Activated T-cell treated with anti-CD3 and anti-CD28 coated beads for 4 hours (primary cell): ENCODE measurements at regions not wholly inside any gene's neighbourhood (a gene's known extent, or its start where the extent isn't known, plus 50 kb on each side); places are given as distances from the start of the nearest gene placed in this dataset.
"Not testable (repeated sequence)": the region's sequence is repeated elsewhere in the genome, so short reads cannot be mapped to it uniquely, and the experiment has no call there.

Source experiments
- DNase-seq: peaks from one replicate; pipeline ENCODE4 v3.0.0-alpha.2; 2020

GRCh38 chr6:40139447-40139846 is 205.2 kb upstream of the MOCS1 start:
- no peak for DNase-seq

- DNase-seq = no peak
These were observed 204.0 kb upstream of the MOCS1 start for GRCh38 chr6:40138273-40138720.

GRCh38 chr6:40135491-40136072 is 201.3 kb upstream of the MOCS1 start:
- no peak for DNase-seq

GRCh38 chr6:40133981-40134380 is 199.7 kb upstream of the MOCS1 start:
- not testable (repeated sequence) for DNase-seq

GRCh38 chr6:40131675-40132074 is 197.4 kb upstream of the MOCS1 start:
- no peak for DNase-seq

GRCh38 chr6:40128127-40128526 is 193.9 kb upstream of the MOCS1 start:
- no peak for DNase-seq

- DNase-seq = no peak
These were observed 191.6 kb upstream of the MOCS1 start for GRCh38 chr6:40125680-40126394.

- no peak for DNase-seq
These were observed 190.7 kb upstream of the MOCS1 start for GRCh38 chr6:40124924-40125323.

GRCh38 chr6:40116832-40117231 is 182.6 kb upstream of the MOCS1 start:
- DNase-seq = no peak

- no peak for DNase-seq
These were observed 178.1 kb upstream of the MOCS1 start for GRCh38 chr6:40112350-40112749.

GRCh38 chr6:40108736-40109135 is 174.5 kb upstream of the MOCS1 start:
- no peak for DNase-seq

- DNase-seq = no peak
These were observed 172.6 kb upstream of the MOCS1 start for GRCh38 chr6:40106840-40107239.

GRCh38 chr6:40098774-40099173 is 164.5 kb upstream of the MOCS1 start:
- no peak for DNase-seq

GRCh38 chr6:40097590-40097989 is 163.3 kb upstream of the MOCS1 start:
- no peak for DNase-seq

- no peak for DNase-seq
These were observed 149.1 kb upstream of the MOCS1 start for GRCh38 chr6:40083141-40083920.

- DNase-seq = no peak
These were observed 148.2 kb upstream of the MOCS1 start for GRCh38 chr6:40082278-40083043.

GRCh38 chr6:40077736-40078135 is 143.5 kb upstream of the MOCS1 start:
- no peak for DNase-seq

- no peak for DNase-seq
These were observed 143.1 kb upstream of the MOCS1 start for GRCh38 chr6:40077315-40077714.

- DNase-seq = no peak
These were observed 140.9 kb upstream of the MOCS1 start for GRCh38 chr6:40075056-40075590.

- DNase-seq = no peak
These were observed 140.2 kb upstream of the MOCS1 start for GRCh38 chr6:40074306-40075055.

- no peak for DNase-seq
These were observed 132.1 kb upstream of the MOCS1 start for GRCh38 chr6:40066372-40066771.

- DNase-seq = no peak
These were observed 122.6 kb upstream of the MOCS1 start for GRCh38 chr6:40056865-40057264.
